Left kidney (tissue), 1 donor: ENCODE measurements at regions not wholly inside any gene's neighbourhood (a gene's known extent, or its start where the extent isn't known, plus 50 kb on each side); places are given as distances from the start of the nearest gene placed in this dataset.
A peak's percentile ranks its signal among the peaks of the same experiment; 100 is the strongest.

Experiments
- DNase-seq: peaks from one replicate; pipeline ENCODE4 v3.0.0-alpha.2; 2013

DNA sequence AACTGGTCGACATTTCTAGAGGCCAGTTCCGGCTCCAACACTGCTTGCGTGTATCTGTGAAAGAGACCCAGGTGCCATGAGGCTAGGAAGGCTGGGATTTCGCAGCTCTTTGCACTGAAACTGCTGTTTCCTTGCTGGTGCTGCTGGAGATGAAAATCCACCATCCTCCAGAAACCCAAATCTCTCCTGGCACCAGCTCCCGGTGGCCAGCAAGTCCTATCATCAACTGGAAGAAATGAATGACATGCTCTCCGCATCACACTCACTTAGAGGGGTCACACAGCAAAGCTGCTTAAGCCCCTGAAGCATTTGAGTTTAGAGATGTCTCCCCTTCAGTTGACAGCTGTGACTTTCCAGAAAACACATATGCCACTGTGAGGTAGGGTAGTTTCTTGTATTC is 471.8 kb upstream of the PROK2 start:
- no peak for DNase-seq

- DNase-seq: peak; percentile 74
These were observed 471.0 kb upstream of the PROK2 start for GRCh38 chr3:72255791-72256559.

DNA sequence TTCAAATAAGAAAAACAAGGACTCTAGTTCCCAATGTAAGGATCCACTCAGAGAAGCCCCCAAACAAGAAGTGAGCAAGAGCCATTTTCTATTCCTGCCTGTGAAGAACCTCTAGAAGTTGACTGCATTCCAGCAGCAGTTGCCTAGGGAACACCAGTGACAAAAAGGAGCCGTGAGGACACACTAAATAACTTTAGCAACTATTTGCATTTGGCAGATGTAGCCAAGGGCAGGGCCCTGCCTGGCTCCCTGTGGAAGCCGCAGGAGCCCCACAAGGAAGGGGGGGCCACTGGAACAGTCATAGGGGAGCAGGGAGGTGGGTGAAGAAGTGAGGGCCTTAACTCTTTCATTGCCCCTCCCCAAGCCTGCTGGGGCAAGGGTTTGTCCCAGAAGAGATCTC is 470.2 kb upstream of the PROK2 start:
- DNase-seq: peak; percentile 72

- DNase-seq: no peak
These were observed 469.5 kb upstream of the PROK2 start for GRCh38 chr3:72254483-72254882.

DNA sequence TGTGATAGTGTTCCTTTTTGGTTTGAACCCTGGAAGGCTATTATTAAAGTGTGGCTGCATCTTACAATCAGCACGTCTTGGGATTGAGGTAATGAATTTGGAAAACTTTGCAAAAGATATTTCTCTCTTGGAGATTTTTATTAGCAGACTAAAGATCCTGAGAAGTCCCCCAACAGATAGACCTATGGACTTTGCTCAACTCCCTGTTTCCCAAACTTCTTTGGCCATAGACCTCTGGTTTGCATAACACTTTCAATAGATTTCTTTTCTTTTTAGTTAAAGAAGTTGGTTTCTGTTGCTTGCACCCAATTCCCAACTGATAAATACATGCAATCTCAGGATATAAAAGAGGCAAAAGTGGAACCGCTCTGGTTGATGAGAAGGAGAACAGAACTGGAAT is 465.8 kb upstream of the PROK2 start:
- no peak for DNase-seq

DNA sequence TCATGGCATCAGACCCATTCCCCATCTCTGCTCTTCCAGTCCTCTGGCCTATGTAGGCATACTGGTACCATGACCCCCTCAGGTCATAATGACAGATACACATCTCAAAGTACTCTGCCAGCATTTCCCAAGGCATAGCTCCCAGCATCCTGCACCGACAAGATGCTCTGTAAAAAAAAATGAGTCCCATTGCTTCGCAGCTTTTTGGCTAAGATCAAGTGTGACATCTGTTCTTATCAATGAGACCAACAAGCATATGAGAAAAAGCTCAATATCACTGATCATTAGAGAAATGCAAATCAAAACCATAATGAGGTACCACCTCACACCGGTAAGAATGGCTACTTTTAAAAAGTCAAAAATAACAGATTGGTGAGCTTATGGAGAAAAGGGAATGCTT is 463.9 kb upstream of the PROK2 start:
- no peak for DNase-seq

- no peak for DNase-seq
These were observed 463.4 kb upstream of the PROK2 start for GRCh38 chr3:72248389-72248761.

DNA sequence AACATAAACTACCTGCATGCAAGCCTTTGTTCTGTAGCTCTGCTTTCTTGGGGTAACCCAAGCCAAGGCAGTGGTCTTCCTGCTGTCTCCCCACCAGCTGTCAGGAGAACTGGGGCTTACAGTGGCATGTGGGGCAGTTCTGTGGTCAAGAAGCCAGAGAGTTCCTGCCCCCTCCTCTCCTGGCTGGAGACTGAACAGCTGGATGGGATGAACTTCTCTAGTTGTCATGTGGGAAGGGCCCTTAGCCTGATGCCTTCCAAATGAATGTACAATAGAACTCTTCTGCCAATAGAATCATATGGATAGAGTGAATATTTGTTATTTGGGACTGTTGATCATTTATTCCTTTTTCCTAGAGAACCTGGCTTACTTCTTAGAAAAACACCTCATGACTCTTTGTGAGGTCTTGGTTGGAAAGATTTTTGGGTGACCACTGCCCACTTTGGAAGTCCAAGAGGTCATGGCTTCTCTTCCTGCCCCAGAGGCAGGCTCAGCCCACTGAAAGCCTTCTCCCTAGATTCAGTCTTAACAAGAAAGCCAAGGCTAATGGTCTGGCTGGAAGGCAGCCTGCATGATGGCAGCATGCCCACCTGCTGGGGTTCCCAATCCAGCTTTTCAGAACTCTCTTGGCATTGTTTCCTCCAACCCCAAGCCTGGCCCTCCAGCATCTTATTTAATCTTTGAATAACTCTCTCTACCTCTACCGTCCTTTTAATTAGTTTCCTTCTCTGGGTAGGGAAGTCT is 462.9 kb upstream of the PROK2 start:
- DNase-seq: no peak

GRCh38 chr3:72247126-72247525 is 462.2 kb upstream of the PROK2 start:
- DNase-seq: no peak

DNA sequence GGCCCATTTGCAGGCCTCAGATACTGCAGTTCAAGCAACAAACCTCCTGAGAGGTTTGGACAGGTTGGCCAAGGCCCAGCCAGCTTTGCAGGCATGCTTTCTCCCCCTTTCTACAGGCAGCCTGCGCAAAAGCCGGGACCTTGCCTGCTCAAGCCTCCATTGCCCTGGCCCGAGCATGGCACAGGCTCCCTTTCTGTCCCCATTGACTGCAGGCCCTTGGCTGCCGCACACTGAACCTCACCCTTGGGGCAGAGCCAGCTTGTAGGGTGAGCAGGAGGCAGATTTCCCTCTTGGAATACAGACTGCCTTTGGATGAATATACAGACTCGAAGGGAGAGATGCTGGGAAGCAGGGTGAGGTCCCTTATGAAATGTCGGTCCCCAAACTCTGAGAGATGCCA is 461.7 kb upstream of the PROK2 start:
- DNase-seq: no peak

- no peak for DNase-seq
These were observed 460.3 kb upstream of the PROK2 start for GRCh38 chr3:72245183-72245811.

GRCh38 chr3:72244396-72244795 is 459.4 kb upstream of the PROK2 start:
- no peak for DNase-seq

DNA sequence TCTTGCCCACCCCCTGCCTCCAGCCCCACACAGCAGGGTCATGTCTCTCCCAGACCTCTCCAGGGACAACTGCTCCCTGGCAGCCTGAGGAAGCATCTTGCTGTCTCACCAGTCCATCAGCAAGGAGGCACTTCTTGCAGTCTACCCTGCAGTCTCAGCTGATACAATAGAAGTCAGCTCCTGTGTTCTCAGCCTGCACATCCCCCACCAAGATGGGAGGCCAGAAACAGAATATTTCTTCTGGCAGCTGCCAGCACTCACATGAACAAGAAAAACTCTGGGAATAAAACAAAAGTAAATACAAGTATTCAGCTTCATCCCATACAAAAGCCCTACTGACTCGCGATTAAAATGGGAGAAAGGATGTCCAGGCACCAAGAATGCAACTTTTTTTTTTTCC is 457.4 kb upstream of the PROK2 start:
- no peak for DNase-seq

DNA sequence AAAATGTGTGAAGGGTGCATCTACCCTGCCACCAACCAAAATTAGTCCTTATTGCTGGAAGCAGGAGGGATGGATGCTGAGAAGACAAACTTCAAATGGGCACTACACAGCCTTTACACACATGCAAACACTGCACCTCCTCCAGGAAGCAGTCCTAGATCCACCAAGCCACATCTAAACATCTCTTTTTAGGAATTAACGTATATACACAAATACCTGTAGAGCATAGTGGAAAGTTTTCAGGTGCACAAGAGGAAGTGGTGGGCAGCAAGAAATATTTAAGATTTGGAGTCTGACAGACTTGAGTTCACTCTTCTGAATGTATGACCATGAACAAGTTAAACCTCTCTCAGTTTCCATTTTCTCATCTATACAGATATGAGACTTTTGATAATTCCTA is 456.6 kb upstream of the PROK2 start:
- no peak for DNase-seq

DNA sequence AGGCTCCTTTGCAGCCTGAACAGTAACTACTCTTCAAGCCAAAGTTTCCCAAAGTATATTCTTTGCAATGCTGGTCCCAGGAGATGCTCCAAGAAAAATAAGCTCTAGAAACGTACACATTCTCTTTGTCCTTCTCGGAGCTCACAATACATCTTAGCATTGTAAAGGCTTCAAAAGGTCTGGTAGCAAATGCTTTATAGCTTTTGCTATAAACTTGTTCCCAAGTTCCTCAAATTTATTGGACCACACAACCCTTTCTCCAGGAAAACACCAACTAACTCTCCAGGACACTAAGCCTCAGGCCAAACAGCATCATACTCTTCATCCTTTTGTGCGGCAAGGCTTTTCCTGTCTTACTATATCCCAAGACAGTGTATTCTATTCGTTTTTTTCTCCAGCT is 455.6 kb upstream of the PROK2 start:
- peak; percentile 43 for DNase-seq

GRCh38 chr3:72238801-72239200 is 453.9 kb upstream of the PROK2 start:
- DNase-seq: no peak

DNA sequence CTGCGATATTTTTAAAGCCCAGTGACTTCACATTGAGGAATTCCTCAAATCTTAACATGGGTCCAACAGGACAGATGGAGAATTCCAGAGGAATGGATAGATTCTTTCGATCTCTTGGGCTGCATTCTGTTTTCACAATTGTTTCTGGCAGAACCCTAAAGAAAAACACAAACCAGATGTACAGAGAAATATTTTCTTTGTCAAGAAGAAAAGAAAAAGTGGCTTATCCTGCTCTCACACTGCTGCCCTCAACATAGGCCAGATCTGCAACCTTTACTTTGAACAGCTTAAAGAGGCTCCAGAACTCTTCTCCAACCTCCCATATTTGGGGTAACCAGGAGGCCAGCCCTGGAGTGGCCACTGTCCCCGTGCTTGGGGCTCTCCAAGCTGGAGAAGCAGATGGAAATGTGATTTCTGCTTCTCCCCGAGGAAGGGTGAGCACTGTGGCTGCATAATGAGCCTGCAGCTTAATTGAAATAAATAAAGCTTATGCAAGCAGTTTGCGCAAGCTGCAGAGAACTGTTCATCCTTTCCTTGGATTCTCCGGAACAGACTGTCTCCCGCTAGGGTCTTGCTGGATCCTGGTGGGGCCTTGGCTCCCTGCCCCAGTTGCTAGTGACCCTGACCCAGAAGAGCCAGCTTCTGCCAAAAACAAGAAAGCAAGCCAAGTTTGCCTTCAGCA is 453.2 kb upstream of the PROK2 start:
- DNase-seq: no peak

GRCh38 chr3:72237679-72238009 is 452.7 kb upstream of the PROK2 start:
- no peak for DNase-seq

DNA sequence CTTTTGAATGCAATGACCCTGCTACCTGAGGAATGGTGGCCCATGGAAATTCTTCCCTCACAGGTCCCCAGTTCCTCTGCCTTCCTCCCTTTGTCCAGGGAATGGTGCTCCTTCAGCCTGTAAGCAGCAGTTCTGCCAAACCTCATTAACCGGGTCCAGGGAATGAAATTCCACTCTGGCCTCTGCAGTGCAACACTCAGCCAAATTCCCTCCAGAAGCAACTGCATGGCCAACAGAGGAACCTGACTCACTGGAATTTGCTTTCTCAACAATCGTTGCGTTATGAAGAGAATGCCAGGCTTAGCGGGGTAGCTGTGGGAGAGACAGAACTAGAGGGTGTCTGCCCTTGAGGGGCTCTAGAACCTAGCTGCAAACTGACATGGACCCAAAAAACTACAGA is 449.4 kb upstream of the PROK2 start:
- DNase-seq: no peak

GRCh38 chr3:72233571-72233970 is 448.6 kb upstream of the PROK2 start:
- DNase-seq: no peak

GRCh38 chr3:72232777-72233176 is 447.8 kb upstream of the PROK2 start:
- no peak for DNase-seq

DNA sequence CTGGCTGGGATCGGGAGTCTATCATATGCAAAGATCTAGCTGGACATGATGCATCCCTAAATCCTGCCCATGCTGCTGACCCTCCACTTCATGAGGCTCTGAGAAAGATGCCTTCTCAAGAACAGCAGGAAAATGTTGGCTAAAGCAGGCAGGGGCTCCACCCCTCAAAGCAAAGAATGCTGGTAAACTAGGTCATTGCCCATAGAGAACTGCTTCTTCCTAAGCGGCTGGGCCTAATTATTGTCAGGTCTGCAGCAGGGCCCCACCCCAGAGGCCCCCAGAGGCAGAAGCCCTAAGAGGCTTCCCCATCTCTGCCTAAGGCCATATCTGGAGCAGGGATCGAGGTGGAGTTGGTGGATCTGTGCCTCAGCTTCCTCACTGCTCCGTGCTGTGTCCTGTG is 447.4 kb upstream of the PROK2 start:
- no peak for DNase-seq
